Stimulated activated CD4-positive, alpha-beta T cell treated with anti-CD3 and anti-CD28 coated beads, Interleukin-1b, Interleukin-23, amount 100 ng/mL, for 1 hour (primary cell): ENCODE measurements at regions not wholly inside any gene's neighbourhood (a gene's known extent, or its start where the extent isn't known, plus 50 kb on each side); places are given as distances from the start of the nearest gene placed in this dataset.
"Not testable (repeated sequence)": the region's sequence is repeated elsewhere in the genome, so short reads cannot be mapped to it uniquely, and the experiment has no call there.

Experiments
- DNase-seq, 2 donors: peaks; one replicate each; pipeline ENCODE4 v3.0.0-alpha.2; 2020; ENCODE audit warnings: low read depth in 2 of 2

DNA sequence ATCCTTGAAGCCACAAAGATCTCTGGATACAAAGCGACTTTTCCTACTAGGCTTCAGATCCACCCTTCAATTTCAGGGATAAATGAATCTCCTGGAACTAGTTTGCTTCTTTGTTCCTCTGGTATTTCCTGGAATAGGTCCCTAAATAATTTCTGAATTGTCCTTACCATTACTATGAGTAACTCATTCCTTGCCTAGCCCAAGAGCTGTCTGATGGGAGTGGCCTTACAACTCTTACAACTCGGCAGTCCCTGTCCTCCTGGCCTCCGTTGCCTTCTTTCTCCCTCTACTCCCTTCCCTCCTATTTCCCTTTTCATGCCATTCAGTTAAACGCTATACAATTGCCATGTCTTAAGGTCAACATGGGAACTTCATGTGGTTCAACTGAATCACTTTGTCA is 98.2 kb upstream of the FHL2 start:
- DNase-seq = no peak

DNA sequence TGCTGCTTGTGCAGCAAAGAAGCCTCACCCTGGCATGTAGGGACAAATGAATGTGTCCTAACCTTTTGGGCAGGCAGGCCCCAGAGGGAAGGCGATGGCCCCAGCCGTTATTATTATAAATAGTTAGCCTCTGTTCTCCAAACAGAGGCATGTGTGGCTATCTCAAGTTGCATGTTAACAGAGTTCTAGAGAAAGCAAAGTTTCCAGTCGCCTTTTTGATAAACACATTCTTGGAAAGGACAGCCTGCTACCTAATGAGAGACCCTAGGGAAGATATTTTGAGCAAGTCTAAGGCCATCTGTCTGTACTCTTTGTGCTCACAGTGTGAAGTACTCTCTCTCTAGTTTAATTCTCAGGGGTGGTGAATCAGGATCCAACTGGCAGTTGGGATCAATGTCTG is 97.4 kb upstream of the FHL2 start:
- DNase-seq = no peak

DNA sequence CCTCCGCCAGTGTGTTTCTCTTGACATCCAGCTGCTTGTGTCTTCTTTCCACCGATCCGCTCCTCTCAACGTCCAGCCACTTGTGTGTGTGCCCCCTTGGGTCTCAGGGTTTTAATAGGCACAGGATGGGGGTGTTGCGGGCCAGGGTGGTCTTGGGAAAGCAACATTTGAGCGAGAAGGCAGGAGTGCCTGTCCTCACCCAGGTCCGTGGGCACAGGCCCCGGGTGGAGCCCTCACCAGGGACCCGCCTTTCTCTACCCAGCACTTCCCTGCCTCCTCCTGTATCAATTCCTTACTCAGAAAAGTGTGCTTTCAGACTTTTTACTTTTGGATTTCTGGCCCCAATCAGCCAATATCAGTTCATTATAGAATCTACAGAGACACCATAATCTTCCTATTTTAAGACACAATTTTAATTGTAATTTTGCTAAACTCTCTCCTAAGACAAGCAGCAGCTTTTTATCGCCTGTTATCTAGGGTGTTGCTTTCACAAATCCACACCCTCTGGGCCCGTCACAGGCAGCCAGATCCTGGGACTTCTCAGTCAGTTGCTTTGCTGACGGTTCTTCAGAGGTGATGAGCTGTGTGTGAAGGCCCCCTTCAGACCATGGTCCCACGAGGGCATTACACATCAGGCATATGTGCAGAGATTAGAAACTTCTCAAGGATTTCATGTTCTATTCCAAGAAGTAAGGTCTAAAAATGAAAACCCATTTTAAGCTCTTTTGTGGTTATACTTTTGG is 96.0 kb upstream of the FHL2 start:
- no peak for DNase-seq

DNA sequence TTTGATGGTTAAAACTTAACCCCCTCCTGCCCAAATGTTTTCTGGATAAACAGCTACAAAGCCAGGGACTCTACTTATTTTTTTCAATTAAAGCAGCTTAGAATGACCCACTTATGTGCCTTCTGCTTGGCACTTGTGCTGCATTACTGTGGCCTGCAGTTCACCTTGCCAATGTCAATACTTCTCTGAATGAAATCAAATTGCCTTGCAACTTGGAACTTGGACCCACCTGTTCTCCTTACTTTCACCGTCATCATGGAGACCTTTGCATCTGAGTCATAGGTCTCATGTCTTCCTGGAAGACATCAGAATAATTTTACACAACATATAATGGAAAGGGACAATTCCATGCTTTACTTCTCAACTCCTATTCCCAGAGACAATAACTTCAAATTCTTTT is 92.1 kb upstream of the FHL2 start:
- DNase-seq = no peak

DNA sequence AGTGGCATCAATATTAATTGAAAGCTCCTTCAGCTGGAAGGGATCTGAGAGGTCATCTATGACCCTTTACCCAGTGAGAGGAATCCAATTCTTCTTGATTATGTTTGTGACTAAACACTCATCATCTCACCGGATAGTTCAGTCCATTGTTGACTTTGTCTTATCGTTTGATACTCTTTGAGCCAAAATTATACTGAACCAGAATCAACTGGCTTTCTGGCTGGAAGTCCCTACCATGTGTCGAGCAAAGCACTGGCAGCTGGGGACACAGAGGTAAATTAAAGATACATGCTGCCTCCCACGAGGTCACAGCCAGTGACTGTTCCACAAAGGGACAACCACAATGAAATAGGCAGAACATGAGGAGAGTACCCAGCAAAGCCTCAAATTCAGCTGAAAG is 91.4 kb upstream of the FHL2 start:
- DNase-seq = no peak

DNA sequence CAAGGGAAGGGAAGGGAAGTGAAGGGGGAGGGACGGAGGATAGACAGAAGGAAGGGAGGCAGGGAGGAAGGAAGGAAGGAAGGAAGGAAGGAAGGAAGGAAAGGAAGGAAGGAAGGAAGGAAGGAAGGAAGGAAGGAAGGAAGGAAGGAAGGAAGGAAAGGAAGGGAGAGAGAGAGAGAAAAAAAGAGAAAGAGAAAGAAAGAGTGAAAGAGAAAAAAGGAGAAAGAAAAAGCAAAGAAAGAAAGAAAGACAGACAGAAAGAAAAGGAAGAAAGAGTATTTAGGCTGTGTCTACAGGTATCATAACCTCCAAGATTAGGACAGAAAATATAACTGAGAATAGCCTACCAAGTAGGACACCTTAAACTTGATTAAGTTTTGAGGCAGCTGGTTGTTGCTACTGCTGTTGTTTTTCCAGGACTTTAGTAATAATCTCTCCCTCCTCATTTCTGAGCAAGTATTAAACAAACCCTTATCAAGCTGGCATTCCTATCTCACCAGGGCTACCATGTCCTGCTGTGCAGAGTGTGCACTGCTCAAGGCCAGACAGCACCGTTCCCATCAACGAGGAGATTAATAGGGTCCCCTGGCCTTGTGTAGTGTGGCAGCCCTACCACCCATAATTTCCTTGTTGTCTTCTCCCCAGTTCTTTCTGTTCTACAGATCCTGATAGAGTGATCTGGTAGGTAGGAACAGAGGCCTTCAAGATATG is 90.5 kb upstream of the FHL2 start:
- no peak for DNase-seq

DNA sequence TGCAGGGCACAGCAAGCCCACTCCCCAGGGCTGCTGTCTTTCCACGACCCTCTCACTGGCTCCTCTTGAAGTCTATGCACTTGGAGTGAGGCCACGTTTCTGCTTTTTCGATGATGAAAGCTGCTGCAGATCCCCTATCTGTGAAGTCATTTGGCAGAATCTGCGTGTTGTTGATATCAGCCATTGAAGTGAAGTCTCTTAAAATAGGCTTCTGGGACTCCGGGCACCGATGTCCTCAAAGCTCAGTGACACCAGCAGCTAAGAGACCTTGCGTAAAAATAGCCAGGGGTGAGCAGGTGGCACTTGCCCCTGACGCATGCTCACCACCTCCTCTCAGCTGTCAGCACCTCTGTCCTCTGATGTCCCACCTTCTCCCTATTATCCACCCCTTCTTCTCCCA is 89.4 kb upstream of the FHL2 start:
- DNase-seq = no peak

DNA sequence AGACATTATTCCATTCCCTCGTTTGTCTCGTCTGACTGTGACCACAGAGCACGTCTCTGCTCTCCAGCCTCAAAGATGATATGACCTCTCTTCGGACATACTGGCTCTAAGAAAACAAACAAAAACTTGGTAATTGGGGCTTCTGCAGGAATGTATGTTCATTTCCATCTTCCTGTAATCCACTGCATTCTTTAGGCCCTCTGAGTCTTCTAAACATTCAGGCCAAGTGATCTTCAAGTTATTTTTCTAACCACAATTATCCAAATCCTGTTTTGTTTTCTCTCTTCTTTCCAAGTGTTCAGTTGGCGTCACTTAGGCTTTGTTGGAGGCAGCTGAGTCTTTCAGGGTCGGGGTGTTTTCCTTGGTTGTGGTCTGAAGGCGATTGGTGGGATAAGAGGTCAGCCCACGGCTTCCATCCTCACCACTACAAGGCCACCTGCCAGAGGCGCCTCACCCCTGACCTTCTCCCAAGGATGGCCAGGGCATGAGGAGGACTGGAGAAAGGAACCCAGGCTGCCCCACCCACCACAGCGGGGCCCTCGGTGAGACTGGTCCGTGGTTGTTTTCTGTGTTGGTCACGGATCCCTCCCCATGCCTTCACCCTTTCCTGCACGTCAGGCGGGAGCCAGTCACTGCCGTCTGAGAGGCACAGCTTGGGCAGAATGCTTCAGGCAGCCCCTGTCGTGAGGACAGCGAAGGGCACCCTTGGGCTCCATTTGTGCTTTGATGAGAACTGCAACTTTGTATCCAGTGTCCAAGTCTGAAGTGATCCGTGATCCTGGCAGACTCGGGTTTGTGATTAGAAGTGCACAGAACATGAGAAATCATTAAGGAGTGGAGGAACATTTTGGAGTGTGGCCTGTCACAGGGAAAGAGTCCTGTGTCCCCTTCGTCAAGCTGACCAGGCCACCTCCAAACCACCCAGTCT is 88.6 kb upstream of the FHL2 start:
- DNase-seq = no peak

DNA sequence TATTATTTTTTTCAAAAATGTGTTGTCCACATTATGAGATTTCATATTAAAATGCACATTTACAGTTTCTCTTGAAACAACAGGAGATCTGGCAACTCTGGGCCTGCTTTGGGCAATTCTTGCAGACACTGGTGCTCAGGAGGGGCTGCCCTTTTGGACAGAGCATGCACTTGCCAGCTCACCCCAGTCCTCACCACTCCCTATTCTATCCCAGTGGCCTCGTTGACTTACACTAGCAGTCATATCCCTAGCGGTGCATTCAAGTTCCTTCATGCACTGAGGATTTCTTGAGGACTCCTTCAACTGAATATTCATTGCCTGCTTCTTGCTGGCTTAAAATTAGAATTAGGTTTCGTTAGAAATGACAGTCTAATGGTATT is 87.9 kb upstream of the FHL2 start:
- DNase-seq = no peak

DNA sequence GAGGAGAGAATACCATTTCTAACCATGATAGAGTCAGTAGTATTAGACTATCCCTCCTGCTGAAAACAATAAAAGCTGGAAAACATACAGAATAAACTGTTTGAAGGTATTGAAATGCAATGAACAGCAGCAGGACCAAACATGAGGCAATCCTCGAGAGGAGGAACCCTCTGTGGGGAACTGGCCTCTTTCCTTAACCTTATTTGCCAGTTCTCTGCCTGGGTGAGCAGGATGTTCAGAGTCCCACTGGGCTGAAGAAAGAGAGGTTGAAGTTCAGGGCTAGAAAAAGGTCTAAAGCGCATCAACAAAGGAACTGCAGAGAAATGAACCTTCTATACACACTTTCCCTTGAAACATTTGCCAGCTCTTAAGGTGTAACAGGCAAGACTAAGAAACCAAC is 79.8 kb upstream of the FHL2 start:
- DNase-seq = no peak

DNA sequence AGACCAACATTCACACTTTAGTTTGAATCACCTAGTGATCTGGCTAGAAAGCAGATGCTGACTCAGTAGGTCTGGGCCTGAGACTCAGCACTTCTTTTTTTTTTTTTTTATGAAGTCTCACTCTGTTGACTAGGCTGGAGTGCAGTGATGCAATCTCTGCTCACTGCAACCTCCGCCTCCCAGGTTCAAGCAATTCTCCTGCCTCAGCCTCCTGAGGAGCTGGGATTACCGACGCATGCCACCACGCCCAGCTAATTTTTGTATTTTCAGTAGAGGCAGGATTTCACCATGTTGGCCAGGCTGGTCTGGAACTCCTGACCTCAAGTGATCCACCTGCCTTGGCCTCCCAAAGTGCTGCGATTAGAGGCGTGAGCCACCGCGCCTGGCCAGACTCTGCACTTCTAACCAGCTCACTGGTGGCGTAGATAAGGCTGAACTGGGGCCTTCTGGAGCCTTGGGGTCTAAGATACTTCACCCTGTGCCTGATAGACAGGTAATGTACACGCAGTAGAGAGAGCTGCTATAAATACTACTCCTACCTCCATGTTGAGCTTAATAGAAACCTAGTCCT is 78.3 kb upstream of the FHL2 start:
- not testable (repeated sequence) for DNase-seq

DNA sequence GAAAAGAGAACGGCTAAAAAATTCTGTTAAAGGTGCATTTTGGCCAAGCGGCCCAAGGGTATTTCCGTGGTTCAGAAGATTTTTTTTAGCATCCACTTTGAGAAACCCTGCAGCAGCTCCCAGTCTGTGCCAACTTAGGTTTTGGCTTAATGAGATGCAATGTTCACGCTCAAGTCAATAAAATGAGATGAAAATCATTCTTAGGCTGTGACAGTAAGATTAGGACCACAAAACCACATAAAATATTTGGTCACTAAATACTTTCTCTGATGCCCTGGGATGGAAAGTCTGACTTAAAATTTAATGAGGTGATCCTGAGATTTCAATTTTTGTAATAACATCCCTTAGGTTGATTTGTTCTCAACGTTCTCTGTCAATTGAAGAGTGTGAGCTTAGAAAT is 74.2 kb upstream of the FHL2 start:
- DNase-seq = no peak

DNA sequence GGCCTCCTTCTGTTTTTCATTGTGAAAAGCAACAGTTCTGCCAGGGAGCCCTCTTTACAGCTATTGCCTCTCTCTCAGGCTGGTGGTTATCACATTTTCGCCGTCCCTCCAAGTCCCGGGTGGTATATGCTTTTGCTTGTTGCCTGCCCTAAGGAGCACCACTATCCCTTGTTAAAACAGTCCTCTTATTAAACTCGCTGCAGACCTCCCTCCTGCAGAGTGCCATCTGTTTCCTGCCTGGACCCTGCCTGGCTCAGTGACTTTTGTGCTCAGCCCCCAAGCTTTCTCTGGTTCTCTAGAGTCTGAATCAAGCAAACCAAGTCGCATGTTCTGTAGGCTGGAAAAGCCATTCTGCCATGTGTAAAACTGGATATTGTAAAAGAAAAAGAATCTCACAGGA is 72.1 kb upstream of the FHL2 start:
- no peak for DNase-seq

DNA sequence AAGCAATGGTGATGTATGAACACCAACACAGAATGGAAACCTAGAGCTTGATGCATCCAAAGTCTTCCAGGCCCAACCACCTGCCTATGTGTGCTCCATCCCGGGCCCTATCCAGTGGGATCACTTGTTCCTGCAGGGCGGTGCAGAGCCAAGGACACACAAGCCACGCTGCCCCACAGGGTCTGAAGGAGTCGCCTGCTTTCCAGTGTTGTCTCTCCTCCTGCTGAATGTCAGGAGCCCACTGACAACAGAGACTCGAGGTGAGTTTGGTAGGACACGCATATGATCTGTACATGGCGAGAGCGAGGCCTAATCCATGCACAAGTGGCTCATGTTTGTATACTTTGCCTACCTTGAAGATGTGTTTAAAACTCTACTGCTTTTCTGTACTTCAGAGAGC is 70.9 kb upstream of the FHL2 start:
- no peak for DNase-seq

DNA sequence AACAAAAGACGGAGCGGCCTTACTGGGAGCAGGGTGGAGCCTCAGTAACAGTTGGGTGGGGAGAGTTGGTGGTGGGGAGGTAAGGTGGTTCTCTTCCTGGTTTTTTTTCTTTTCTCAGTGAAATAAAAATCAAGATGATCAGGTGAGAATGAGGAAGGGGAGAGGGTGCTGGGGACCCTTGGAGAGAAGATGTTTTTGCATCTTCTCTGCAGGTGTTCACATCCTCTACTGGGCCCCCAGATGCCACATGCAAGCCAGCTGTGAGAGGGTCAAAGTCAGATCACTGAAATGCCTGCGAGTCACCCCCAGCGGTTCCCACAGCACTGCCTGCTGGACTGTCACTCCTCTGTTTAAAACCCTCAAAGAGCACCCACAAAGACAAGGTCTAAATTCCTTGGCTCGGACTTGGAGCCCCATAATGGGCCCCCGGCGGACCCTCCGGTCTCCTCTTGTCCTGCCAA is 69.8 kb upstream of the FHL2 start:
- DNase-seq = no peak

DNA sequence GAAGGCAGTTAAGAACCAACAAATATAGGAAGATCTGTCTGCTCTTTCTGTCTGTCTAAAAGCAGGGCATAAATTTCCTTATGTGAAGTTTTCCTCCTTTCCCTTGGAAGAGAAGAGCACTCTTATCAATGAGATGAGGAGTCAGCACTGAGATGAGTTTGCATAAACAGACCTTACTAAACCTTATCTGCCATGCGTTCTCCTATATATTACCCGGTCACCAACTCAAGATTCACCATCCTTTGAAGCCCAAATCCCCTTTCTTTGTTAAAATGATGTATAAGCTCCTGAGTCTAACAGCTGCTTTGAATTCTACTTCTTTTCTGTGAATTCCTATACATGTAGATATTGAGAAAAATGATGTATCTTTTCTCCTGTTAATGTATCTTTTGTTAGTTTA is 65.5 kb upstream of the FHL2 start:
- no peak for DNase-seq

DNA sequence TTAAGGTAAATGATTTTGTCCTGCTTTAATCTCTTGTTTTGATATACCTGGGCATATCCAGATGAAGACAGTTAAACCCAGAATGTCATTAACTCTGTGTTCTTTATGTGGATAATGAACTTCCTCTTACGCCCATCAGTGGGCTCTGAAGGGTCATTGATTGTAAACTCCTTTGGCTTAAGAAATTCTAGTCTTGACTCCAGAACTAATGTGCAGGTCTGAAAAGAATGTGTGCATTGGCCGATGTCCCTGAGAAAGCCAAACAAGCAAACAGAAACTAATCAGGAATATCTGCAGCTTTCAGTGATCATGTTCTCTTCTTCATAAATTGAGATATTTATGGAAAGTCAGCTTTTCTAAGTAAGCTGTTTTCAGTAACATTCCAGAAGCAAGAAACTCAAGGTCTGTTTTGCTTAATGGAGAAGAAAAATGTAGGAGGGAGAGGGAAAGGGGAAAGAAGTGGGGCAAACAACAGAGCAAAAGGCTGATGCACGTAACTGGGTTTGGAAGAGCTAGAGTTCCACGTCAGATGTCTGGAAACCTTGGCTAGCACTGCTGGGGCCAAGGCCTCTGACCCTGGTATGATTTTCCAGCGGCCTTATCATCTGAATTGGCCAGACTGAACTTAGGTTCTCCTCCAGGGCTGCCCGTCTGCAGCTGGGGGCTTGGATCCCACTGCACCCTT is 61.3 kb upstream of the FHL2 start:
- no peak for DNase-seq

DNA sequence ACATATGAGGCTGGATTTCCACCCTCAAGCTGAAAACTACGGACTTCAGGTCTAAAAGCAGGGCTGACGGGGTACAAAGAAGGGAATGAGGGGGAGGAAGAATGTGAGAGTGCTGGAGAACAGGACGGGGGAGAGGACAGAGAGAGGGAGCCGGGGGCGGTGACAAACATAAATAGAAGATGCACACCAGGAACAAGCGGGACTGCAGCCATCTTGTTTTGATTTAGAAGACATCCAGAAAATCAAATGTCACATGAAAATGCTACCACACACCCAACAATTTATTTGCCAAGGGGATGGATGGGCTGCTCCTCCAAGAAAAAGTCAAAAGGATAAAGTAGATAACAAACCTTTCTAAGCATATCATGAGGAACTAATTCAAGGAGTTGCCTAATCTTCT is 59.2 kb upstream of the FHL2 start:
- DNase-seq = no peak

DNA sequence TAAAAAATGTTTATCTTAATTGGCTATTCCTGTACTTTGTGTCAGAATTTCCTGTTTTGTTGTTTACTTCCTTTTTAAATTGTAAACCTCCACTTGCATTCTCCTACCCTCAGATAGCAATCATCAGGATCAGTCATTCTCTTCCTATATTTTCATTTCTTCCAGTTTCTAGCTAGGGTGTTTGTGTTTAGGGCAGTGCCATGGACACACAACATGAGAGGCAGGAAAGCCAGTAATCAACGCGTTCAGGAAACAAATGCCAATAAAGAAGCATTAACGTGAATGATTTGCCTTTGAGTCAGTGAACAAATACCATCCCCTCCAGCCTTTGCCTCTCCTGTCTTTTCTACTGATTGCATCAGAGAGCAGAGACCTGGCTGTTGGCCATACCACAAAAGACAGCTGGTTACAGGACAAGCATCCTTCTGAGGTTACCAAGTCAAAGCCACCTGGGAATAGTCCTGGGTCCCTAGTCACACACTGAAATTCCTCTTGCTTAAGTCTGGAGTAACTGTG is 56.7 kb upstream of the FHL2 start:
- DNase-seq = no peak

DNA sequence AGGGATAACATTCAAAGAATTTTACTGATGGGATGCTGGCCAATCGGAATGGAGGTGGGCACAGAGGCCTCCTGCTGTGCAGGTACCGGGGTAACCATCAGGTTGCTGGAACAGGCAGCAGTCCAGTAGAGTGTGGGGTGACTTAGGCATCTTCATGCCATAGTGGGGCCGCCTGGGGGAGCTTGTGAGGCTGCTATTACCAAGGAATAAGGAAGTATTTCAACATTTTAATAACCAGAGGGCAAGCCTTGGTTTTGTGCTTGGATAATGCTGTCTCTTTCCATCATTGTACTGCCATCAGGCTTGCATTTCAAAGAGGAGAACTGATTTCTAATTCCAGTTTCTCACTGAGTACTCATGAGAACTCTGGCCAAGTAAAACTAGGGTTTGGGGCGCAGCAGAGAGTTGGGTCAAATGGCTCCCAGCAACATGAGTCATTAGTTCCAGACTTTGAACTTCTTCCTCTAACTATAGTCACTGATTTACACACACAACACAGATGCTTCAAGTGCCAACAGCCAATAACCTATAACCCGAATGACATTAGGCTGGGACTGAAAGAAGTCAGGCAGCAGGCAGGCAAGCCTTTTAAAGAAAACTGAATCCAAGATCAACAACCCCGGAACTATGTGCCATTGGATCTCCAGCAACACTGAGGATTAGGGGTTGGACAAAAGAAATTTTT is 56.1 kb upstream of the FHL2 start:
- DNase-seq = no peak
